G401 (cell line): ENCODE measurements at regions not wholly inside any gene's neighbourhood (a gene's known extent, or its start where the extent isn't known, plus 50 kb on each side); places are given as distances from the start of the nearest gene placed in this dataset.
"Not testable (repeated sequence)": the region's sequence is repeated elsewhere in the genome, so short reads cannot be mapped to it uniquely, and the experiment has no call there.

Source experiments
- DNase-seq: peaks from one replicate; pipeline ENCODE4 v3.0.0-alpha.2; 2015; ENCODE audit warnings: low spot score
- in situ Hi-C: cut with HindIII; loops from 2 replicates; pipeline ENCODE4 v1.10.0; 2016; ENCODE audit warnings: low sequenced_read_pairs, mixed read lengths

- in situ Hi-C loops: no loop called here
- DNase-seq: no peak
Observed at GRCh38 chr16:10269632-10270031, 87.4 kb upstream of the GRIN2A start.

DNA sequence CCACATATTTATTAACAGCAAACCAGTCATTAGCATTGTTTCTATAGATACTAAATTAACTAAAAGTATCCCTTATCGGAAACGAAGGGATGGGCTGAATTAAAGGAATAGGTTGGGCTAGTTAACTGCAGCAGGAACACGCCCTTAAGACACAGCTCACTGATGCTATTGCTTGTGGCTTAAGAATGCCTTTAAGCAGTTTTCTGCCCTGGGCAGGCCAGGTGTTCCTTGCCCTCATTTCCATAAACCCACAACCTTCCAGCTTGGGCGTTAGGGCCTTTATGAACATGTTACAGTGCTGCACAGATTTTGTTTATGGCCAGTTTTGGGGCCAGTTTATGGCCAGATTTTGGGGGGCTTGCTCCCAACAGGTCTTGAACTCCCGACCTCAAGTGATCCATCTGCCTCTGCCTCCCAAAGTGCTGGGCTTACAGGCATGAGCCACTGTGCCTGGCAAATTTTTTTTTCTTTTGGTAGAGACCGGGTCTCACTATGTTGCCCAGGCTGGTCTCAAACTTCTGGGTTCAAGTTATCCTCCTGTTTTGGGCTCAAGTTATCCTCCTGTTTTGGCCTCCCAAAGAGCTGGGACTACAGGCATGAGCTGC lies 90.1 kb upstream of the GRIN2A start:
- in situ Hi-C loops, DNase-seq: not testable (repeated sequence)

- in situ Hi-C loops, DNase-seq: not testable (repeated sequence)
Observed at GRCh38 chr16:10275214-10275996, 93.2 kb upstream of the GRIN2A start.

GRCh38 chr16:10277597-10277996 lies 95.4 kb upstream of the GRIN2A start:
- no peak for DNase-seq
- in situ Hi-C loops: no loop called here

- in situ Hi-C loops: no loop called here
- no peak for DNase-seq
Observed at GRCh38 chr16:10280262-10281170, 98.3 kb upstream of the GRIN2A start.

GRCh38 chr16:10282367-10282766 lies 100.1 kb upstream of the GRIN2A start:
- in situ Hi-C loops: no loop called here
- DNase-seq: no peak

GRCh38 chr16:10283246-10283645 lies 101.0 kb upstream of the GRIN2A start:
- DNase-seq, in situ Hi-C loops: not testable (repeated sequence)

- in situ Hi-C loops, DNase-seq: not testable (repeated sequence)
Observed at GRCh38 chr16:10290467-10291105, 95.3 kb upstream of the ATF7IP2 start.

GRCh38 chr16:10292197-10292596 lies 93.7 kb upstream of the ATF7IP2 start:
- DNase-seq, in situ Hi-C loops: not testable (repeated sequence)

DNA sequence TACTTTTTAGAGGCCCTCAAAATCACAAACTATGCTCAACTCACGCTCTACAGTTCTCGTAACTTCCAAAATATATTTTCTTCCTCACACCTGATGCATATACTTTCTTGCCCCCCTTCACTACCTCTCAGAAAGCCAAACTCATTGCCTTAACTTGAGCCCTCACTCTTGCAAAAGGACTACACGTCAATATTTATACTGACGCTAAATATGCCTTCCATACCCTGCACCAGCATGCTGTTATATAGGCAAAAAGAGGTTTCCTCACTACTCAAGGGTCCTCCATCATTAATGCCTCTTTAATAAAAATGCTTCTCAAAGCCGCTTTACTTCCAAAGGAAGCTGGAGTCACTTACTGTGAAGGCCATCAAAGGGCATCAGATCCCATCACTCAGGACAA lies 92.9 kb upstream of the ATF7IP2 start:
- in situ Hi-C loops, DNase-seq: not testable (repeated sequence)

DNA sequence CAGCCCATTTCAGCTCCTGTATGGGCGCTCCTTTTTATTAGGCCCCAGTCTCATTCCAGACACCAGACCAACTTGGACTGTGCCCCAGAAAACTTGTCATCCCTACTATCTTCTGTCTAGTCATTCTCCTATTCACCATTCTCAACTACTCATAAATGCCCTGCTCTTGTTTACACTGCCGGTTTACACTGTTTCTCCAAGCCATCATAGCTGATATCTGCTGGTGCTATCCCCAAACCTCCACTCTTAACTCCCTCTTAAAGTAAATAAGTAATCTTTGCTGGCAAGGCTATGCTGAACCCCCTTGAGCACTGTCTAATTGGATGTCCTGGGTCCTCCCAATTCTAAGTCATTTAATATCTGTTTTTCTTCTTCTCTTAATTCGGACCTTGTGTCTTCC lies 91.7 kb upstream of the ATF7IP2 start:
- in situ Hi-C loops, DNase-seq: not testable (repeated sequence)

- in situ Hi-C loops: no loop called here
- no peak for DNase-seq
Observed at GRCh38 chr16:10296956-10297340, 88.9 kb upstream of the ATF7IP2 start.

DNA sequence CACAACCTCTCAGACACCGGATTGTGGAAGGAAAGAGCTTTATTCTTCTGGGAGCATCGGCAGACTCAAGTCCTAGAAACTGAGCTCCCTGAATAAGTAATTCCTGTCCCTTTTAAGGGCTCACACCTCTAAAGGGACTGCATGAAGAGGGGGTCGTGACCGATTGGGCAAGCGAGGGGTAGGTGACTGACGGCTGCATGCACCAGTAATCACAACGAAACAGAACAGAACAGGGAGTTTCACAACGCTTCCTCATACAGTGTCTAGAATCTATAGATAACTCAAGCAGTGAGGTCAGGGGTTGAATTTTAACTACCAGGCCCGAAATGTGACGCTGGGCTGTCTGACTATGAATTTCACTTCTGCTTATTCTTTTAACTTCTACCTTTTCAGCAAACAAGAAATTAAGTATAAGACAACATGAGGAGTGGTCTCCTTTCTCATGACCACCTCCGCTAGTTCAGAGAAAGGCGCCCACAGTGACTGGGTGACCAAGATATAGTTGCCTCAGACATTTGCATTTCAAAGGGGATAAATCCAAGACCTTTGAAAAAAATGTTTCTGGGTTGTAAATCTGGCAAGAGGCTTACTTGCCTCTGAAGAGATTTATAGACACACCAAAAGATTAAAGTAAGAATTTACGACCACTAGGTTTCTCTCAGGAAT lies 88.4 kb upstream of the ATF7IP2 start:
- in situ Hi-C loops: no loop called here
- DNase-seq: no peak

- DNase-seq: no peak
- in situ Hi-C loops: no loop called here
Observed at GRCh38 chr16:10300905-10301304, 85.0 kb upstream of the ATF7IP2 start.

DNA sequence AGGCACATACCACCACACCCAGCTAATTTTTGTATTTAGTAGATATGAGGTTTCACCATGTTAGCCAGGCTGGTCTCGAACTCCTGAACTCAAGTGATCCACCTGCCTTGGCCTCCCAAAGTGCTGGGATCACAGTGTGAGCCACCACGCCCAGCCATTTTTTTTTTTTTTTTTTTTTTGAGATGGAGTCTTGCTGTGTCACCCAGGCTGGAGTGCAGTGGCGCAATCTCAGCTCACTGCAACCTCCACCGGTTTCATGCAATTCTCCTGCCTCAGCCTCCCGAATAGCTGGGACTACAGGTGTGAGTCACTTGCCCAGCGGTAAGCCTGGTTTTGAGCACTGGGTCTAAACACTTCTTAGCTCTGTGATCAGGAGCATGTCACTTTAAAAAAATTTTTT lies 84.3 kb upstream of the ATF7IP2 start:
- in situ Hi-C loops, DNase-seq: not testable (repeated sequence)

DNA sequence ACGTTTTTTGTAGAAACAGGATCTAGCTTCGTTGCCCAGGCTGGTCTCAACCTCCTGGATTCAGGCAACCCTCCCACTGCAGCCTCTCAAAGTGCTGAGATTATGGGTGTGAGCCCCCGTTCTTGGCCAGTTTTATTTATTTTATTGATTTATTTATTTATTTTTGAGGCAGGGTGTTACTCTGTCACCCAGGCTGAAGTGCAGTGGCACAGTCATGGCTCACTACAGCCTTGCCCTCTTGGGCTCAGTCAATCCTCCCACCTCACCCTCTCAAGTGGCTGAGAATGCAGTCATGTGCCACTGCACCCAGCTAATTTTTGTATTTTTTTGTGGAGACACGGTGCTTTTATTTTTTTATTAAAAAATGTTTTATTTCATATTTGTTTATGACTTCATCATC lies 79.9 kb upstream of the ATF7IP2 start:
- in situ Hi-C loops: no loop called here
- DNase-seq: no peak

DNA sequence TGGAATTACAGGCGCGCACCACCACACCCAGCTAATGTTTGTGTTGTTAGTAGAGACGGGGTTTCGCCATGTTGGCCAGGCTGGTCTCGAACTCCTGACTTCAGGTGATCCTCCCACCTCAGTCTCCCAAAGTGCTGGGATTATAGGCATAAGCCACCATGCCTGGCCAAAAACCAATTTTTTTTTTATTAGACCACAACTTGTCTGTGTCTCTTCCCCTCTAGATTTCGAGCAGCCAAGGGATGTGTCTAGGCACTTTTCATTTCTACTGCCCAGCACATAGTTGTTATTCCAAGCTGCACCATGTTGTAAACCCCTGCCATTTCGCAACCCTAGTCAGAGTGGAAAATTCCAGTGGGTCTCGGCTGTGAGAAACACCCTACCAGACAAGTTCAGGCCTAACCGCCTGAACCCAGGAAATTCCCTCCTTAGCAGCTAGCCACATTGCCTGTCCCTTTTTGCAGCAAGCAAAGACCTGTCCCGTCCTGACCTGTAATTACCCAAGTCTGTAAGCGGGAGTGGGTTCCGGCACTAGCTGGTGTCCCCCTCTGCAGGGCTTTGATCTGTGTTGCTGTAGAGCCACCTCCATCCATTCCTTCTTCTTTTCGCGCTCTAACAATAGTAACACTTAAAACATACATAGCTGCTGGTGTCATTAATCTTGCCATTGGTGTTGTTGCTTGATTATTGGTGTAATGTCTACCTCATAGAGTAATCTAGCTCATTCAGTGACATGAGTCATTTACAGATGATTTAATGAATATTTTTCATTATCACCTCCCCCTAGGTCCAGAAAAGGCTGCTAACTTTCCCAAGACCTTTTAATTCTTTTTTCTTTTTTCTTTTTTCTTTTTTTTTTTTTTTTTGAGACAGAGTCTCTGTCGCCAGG lies 77.3 kb upstream of the ATF7IP2 start:
- no peak for DNase-seq
- in situ Hi-C loops: no loop called here
